OCI-LY1 (cell line): ENCODE measurements at regions not wholly inside any gene's neighbourhood (a gene's known extent, or its start where the extent isn't known, plus 50 kb on each side); places are given as distances from the start of the nearest gene placed in this dataset.

ENCODE experiments used
- H2AFZ ChIP-seq: fragments of 200-600 bp; sonication (generic), shearing (Covaris generic); 2 replicates; pipeline ENCODE4 v1.6.0; 2014; ENCODE audit warnings: antibody characterized with exemption, mild to moderate bottlenecking, low read length
- H3F3A ChIP-seq: fragments of 200-600 bp; sonication (generic), shearing (Covaris generic); 2 replicates; pipeline ENCODE4 v1.6.0; 2014; ENCODE audit warnings: mild to moderate bottlenecking, antibody characterized with exemption, low read length, moderate library complexity; ENCODE audit not compliant: insufficient read depth
- H3K27ac ChIP-seq: fragments of 200-600 bp; sonication (generic); 2 replicates; pipeline ENCODE4 v1.5.1; 2014; ENCODE audit warnings: low read length, mixed run types, mild to moderate bottlenecking, low read depth; ENCODE audit not compliant: poor library complexity, severe bottlenecking
- H3K27me3 ChIP-seq: fragments of 200-600 bp; sonication (generic); 2 replicates; pipeline ENCODE4 v1.6.0; 2014; ENCODE audit warnings: antibody characterized with exemption, mild to moderate bottlenecking, low read length, moderate library complexity; ENCODE audit not compliant: insufficient read depth
- H3K36me3 ChIP-seq: fragments of 200-600 bp; sonication (generic); 2 replicates; pipeline ENCODE4 v1.6.1; 2014; ENCODE audit warnings: mild to moderate bottlenecking, antibody characterized with exemption, low read length, moderate library complexity, mixed read lengths; ENCODE audit not compliant: insufficient read depth
- H3K4me1 ChIP-seq: fragments of 200-600 bp; sonication (generic); 2 replicates; pipeline ENCODE4 v1.5.1; 2014; ENCODE audit warnings: mild to moderate bottlenecking, low read length, moderate library complexity; ENCODE audit not compliant: insufficient read depth, severe bottlenecking
- H3K4me2 ChIP-seq: fragments of 200-600 bp; sonication (generic), shearing (Covaris generic); 2 replicates; pipeline ENCODE4 v1.6.1; 2014; ENCODE audit warnings: low read length
- H3K4me3 ChIP-seq: fragments of 200-600 bp; sonication (generic); 2 replicates; pipeline ENCODE4 v1.5.1; 2014; ENCODE audit warnings: low read length, low read depth, mild to moderate bottlenecking, mixed read lengths; ENCODE audit not compliant: poor library complexity, severe bottlenecking
- H3K79me2 ChIP-seq: fragments of 200-600 bp; shearing (Covaris generic); 2 replicates; pipeline ENCODE4 v1.6.1; 2016; ENCODE audit warnings: mixed run types, low read length, mixed read lengths; ENCODE audit not compliant: insufficient read depth
- H3K9ac ChIP-seq: fragments of 200-600 bp; sonication (generic), shearing (Covaris generic); 2 replicates; pipeline ENCODE4 v1.6.1; 2014; ENCODE audit warnings: mild to moderate bottlenecking, low read length, mixed read lengths
- H3K9me2 ChIP-seq: fragments of 200-600 bp; sonication (generic), shearing (Covaris generic); 2 replicates; pipeline ENCODE4 v1.6.1; 2014; ENCODE audit warnings: low read depth, mild to moderate bottlenecking, low read length, mixed read lengths
- H3K9me3 ChIP-seq: fragments of 200-600 bp; shearing (Covaris generic); 2 replicates; pipeline ENCODE4 v1.6.1; 2014; ENCODE audit warnings: low read length, mixed read lengths
- H4K20me1 ChIP-seq: fragments of 200-600 bp; sonication (generic), shearing (Covaris generic); 2 replicates; pipeline ENCODE4 v1.6.0; 2016; ENCODE audit warnings: mild to moderate bottlenecking, low read length; ENCODE audit not compliant: insufficient read depth
- CTCF ChIP-seq: fragments of 200-600 bp; sonication (generic), shearing (Covaris generic); IDR thresholded peaks from 2 replicates; pipeline ENCODE4 v1.5.1; 2017; ENCODE audit warnings: mild to moderate bottlenecking, antibody characterized with exemption, low read length, moderate library complexity, mixed read lengths
- EZH2 ChIP-seq: fragments of 200-600 bp; sonication (generic), shearing (Covaris generic); IDR thresholded peaks from 2 replicates; pipeline ENCODE4 v1.8.0; 2017; ENCODE audit warnings: borderline replicate concordance, mixed run types, mild to moderate bottlenecking, antibody characterized with exemption, low read length, moderate library complexity, mixed read lengths

GRCh38 chr10:4195213-4195612 is 410.2 kb upstream of the KLF6 start:
- Histone ChIP-seq H3F3A (no peaks in the 10 kb centered on the region), H3K4me3 (no peak overlapping the region), H3K9me3 (no peaks in the 10 kb centered on the region), H3K27ac (no peak overlapping the region), H3K4me1 (no peaks in the 10 kb centered on the region), H3K9me2 (no peaks in the 10 kb centered on the region), H3K27me3 (no peaks in the 10 kb centered on the region), H4K20me1 (no peaks in the 10 kb centered on the region), H2AFZ (no peak overlapping the region), H3K4me2 (no peak overlapping the region), H3K79me2 (no peaks in the 10 kb centered on the region), H3K36me3 (no peaks in the 10 kb centered on the region), H3K9ac (no peak overlapping the region)
- no peak for TF ChIP-seq CTCF
- no peak for TF ChIP-seq EZH2

GRCh38 chr10:4194231-4194630 is 409.2 kb upstream of the KLF6 start:
- no peak overlapping the region for H3K4me2 ChIP-seq
- no peak overlapping the region for H3K27ac ChIP-seq
- TF ChIP-seq EZH2, result no peak
- TF ChIP-seq CTCF, result no peak
- no peaks in the 10 kb centered on the region for H4K20me1 ChIP-seq
- H3K27me3 ChIP-seq, result no peaks in the 10 kb centered on the region
- no peaks in the 10 kb centered on the region for H3K9me2 ChIP-seq
- no peak overlapping the region for H3K9ac ChIP-seq
- H3F3A ChIP-seq, result no peaks in the 10 kb centered on the region
- no peak overlapping the region for H3K4me3 ChIP-seq
- no peak overlapping the region for H2AFZ ChIP-seq
- H3K9me3 ChIP-seq, result no peaks in the 10 kb centered on the region
- H3K79me2 ChIP-seq, result no peaks in the 10 kb centered on the region
- no peaks in the 10 kb centered on the region for H3K4me1 ChIP-seq
- H3K36me3 ChIP-seq, result no peaks in the 10 kb centered on the region

GRCh38 chr10:4191894-4192293 is 406.9 kb upstream of the KLF6 start:
- no peak overlapping the region for H3K4me3 ChIP-seq
- no peaks in the 10 kb centered on the region for H3K4me1 ChIP-seq
- no peaks in the 10 kb centered on the region for H3K79me2 ChIP-seq
- H2AFZ ChIP-seq, result no peak overlapping the region
- no peaks in the 10 kb centered on the region for H3F3A ChIP-seq
- H3K9me3 ChIP-seq, result no peaks in the 10 kb centered on the region
- H3K27ac ChIP-seq, result no peak overlapping the region
- no peaks in the 10 kb centered on the region for H3K36me3 ChIP-seq
- no peaks in the 10 kb centered on the region for H3K9me2 ChIP-seq
- TF ChIP-seq EZH2 (no peak), CTCF (no peak)
- H3K9ac ChIP-seq, result no peak overlapping the region
- H3K4me2 ChIP-seq, result no peak overlapping the region
- no peaks in the 10 kb centered on the region for H3K27me3 ChIP-seq
- no peaks in the 10 kb centered on the region for H4K20me1 ChIP-seq
